ENCODE measurements at regions not wholly inside any gene's neighbourhood (a gene's known extent, or its start where the extent isn't known, plus 50 kb on each side); places are given as distances from the start of the nearest gene placed in this dataset.
A peak's percentile ranks its signal among the peaks of the same experiment; 100 is the strongest.

DNA sequence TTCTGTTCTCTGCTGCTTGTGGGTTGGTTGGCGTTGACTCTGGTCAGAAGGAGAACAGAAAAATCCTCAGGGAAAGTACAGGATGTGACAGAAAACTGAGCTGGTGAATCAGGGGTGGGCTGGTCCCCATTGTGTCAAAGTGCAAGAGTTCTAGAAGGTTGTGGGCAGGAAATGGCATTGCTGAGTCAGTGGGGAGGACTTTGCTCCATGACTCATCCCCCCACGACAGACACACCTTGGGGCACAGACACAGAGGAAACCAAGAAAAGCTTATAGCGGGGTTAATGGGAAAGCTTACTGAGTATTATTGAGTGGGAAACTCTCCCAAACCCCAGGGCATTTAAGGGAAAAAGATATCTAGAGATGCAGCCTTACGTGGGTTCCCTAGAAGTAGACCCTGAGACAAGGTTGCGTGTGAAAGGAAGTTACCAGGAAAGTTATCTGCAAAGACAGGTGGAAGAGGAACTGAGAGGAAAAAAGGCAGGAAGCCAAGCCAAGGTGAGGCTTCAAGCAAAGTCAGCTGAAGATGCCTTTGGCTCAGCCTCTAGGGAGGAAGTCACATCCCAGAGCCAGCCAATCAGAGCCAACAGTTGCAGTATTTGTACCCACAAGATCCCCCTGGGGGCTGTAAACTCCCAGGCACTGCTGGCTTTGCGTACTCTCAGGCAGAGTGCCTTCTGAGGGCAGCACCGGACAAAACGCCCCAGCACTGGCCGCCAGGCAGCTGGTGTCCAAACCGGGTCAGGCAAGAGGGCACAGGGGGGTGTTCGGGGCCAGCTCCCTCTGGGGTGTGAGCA, 86.4 kb downstream of the FOXL1 start:
- DNase-seq, result peak; percentile 46

DNA sequence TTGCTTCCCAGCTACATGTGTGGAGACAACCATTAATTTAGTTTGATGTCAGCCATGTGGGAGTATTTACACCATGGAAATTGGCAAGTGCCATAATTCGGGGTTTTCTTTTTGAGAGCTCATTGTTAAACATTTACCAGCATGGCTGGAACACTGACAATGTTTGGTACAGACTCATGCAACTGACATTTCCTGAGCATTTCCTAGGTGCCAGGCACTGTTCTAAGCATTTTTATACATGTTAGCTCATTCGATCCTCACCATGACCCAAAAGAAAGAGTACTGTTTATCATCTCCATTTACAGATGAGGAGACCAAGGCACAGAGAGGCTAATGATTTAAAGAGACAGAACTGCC, 86.9 kb downstream of the FOXL1 start:
- no peak for DNase-seq

DNA sequence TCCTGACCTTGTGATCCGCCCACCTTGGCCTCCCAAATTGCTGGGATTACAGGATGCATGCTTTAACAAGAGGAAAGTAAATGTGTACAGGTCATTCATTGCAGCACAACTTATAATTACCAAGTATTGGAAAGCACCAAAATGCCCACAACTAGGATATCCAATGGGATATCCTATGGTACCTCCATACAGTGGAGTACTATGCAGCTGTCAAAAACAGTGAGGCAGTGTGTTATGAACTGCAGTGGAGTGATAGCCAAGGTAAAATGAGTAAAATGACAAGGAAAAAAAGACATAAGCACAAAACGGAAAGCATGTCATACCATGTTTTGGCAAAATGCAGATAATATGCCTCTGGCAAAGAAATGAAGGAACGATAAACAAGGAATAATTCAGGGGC, 87.6 kb downstream of the FOXL1 start:
- DNase-seq, result no peak

DNA sequence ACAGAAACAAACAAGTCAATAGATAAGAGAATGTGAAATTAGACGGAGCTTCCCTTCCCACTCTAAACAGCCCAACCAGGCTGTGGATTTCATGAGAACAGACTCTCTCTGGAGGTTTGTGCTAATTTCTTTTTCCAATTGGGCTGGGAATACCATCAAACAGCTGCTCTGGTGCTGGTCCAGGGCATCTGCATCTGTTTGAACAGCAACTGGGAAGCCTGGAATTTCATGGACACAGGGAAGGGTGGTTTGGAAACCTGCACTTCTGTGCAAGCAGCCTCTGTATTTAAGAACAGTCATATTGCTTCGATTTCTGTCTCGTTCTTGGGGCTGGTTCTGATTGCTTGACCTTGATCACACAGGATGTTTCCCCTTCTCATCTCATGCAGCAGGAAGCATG, 88.7 kb downstream of the FOXL1 start:
- no peak for DNase-seq

DNA sequence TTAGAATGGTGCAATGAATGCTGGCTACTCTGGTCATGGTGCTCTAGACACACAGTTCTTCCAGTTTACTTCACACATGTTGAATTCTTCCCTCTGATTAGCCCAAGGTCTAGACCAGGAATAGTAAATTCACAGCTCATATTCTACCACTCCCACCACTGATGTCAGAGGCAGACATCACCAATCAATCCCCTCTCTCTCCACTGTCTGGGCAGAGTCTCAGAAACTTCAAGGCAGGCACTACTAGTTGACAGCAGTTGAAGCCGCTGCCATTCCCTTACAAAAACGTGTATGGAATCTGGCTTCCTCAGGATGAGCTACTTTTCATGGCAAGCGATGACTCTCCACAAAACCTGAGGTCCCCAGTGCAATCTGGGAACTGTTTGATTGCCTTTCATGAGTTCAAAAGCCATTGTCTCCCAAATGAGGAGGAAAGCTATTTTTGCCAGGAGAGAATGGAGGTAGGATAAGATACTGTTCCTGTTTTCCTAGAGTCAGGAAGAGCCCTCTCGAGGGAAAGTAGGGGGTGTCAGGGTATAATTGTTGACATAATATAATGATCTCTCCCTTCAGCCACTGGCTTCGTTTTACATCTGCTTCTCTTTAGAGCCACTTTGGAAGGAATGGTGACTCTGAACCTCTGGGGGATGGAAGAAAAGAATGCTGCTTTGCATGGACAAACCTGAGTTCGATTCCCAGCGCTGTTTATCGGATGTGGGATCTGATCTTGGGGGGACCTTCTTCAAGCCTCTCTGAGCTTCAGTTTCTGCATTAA, 90.0 kb downstream of the FOXL1 start:
- no peak for DNase-seq

DNA sequence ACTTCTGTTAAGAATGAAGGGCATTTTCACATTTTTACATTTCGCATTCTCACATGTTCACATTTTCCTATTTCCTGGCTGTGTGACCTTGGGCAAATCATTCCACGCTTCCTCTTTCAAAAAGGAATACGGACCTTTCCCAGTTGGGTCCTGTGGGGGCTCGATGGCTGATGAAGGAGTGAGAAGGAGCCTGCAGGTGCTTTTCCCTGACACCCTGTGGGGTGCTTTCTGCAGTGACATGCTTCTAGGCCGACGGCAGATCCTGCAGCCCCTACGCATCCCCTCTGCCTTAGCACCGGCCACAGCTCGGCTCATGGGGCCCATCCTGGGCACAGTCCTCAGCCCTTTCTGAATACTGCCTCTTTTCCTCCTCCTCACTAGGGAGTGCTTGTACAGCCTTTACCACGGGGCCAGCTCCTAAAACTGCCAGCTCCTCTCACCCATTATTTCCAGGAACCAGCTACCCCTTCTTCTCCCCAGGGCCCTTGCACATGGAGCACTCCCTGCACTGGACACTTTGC, 91.0 kb downstream of the FOXL1 start:
- no peak for DNase-seq

DNA sequence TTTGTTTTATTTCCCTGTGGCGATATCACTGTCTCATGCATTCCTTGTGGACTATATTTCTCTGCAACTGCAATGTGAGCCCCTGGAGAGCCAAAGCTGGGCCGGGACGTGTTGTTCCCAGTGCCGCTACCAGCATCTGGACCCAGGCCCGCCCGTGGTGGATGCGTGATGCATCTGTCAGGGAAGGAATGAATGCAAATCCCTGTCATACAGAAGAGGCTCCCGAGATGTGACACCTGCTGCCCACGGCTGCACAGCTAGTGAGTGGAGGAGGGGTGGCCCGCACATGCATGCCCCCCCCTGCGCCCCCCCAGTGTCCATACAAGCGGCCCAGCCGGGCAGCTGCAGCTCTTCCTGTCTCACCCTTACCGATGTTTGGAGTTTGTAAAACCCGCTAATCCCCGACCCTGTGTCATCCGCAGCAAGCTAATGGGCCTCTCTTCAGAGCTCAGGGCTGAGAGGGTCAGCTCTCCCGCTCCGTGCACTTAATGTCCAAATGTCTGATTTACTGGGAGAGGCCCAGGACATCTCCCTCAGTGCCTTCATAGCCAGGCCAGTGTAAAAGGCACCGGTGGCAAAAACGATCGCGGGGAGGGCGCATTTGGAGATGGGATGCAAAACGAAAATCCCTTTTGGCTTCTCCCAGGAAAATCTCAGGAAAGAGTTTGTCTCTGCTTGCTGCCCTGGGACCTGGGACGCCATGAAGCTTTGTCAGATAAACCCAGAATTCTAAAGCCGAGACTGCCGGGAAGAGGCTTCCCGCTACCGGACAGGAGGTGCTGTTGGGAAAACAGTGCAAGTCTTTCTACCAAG, 91.8 kb downstream of the FOXL1 start:
- no peak for DNase-seq

DNA sequence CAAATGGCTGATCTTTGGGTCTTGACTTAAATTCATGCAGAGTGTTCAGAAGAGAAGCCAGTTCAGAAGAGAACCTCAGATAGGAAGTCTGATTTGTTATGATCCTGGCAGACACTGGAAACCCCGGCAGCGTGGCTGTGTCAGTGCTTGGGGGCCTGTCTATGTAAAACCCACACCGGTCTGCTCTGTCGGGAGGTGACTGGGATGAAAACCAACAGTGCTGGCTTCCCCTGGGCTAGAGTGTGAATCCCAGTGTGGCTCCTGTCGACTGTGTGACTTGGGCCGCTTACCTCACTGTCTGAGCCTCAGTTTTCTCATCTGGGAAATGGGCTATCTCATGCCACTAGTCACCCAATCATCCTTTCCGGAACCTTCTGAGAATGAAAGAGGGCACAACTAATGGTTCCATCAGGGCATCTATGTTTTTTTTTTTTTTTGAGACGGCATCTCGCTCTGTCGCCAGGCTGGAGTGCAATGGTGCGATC, 92.4 kb downstream of the FOXL1 start:
- no peak for DNase-seq

- no peak for DNase-seq
Observed at GRCh38 chr16:86671486-86672178, 93.3 kb downstream of the FOXL1 start.

DNA sequence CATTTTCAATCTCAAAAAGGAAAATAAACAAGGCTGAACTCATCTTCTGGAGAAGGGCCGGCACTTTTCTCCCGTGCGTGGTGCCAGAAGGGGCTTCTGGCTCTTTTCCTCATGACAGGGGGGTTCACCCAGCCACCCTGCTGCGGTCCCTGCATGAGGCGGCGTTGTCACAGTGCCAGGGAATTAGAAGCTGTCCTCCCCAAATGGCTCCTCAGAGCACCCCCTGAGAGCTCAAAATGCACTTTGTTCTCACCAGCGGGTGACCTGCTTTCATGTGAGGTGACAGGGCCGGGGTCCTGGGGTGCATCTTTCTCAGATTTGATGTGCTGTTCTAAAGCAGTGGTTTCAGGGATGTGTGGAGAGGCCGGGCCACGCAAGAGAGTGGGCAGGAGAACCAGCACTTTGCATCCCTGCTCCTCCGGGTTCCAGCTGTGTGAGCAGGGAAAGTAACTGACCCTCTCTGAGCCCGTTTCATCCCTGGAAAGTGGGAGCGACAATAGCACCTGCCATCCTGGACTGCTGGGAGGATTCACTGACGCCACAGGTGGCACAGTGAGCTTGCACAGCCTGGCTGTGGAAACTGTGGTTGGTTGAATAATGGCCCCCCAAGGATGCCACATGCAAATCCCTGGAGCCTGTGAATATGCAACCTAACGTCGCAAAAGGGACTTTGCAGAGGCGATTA, 94.0 kb downstream of the FOXL1 start:
- no peak for DNase-seq

DNA sequence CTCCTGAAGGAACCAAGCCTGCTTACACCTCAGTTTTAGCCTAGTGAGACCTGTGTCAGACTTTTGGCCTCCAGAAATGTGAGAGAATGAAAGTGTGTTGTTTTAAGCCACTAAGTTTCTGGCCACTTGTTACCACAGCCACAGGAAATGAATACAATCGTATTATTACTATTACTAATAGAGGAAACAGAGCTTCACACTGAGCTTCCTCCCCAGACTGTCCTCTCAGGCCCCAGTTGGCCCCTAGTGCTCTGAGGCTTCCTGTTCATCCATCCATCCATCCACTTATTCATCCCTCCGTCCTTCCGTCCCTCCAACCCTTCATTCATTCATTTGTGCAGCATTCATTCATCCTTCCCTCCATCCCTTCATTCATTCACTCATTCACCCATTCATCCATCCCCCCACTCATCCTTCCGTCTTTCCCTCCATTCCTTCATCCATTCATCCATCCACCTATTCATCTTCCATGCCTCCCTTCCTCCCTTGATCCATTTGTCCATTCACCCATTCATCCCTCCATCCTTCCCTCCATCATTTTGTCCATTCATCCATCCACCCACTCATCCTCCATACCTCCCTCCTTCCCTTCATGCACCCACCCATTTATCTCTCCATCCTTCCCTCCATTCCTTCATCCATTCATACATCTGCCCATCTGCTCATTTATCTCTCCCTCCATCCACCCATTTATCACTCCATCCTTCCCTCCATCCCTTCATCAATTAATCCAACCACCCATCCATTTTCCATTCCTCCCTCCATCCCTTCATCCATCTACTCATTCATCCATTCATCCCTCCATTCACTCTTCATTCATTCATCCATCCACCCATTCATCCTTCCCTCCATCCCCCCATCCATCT, 95.0 kb downstream of the FOXL1 start:
- no peak for DNase-seq

DNA sequence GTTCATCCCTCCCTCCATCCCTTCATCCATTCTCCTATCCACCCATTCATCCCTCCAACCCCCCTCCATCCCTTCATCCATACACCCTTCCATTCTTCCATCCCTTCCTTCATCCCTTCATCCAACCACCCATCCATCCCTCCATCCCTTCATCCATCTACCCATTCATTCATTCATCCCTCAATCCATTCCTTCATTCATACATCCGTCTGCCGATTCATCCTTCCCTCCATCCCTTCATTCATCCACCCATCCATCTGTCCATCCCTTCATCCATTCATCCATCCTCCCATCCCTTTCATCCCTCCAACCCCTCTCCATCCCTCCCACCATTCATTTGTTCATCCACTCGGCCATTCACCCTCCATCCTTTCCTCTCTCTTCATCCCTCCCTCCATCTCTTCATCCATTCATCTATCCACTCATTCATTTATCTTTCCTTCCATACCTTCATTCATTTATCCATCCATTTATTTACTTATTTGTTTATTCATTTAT, 95.7 kb downstream of the FOXL1 start:
- DNase-seq, result no peak

DNA sequence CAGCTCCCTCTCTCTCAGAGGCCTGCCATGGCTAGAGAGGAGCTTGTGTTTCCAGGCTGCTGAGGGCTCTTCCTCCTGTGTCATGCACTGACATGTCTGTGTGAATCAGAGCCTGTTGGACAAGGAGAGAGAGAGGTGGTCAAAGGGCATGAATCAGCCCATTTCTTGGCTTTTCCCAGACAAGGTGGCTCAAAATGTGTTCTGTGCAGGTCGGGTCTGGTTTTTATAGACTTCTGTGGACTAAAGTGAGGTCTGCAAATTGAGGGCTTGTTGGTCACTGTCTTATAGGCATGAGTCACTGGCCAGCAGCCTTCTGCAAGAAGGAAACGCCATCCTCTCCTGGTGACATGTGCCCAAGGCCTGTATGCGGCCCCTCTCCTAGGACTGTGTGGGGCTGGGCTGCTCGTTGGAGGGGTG, 97.9 kb downstream of the FOXL1 start:
- DNase-seq, result no peak

DNA sequence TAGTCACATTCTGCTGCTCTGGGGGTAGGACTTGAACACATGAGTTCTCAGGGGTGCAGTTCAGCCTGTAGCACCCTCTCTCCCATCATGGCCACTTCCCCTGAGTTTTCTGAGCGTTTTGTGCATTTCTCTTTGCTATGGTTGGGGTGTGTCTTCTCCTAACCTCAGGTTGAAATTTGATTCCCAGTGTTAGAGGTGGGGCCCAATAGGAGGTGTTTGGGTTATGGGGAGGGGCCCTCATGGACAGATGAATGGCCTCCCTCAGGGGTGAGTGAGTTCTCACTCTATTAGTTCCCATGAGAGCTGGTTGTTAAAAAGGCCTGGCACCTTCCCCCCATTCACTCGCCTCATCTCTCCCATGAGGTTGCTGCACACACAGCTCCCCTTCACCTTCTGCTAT, 101.1 kb downstream of the FOXL1 start:
- no peak for DNase-seq

GRCh38 chr16:86680162-86680561, 101.8 kb downstream of the FOXL1 start:
- DNase-seq, result no peak

GRCh38 chr16:86680661-86681030, 102.3 kb downstream of the FOXL1 start:
- no peak for DNase-seq

DNA sequence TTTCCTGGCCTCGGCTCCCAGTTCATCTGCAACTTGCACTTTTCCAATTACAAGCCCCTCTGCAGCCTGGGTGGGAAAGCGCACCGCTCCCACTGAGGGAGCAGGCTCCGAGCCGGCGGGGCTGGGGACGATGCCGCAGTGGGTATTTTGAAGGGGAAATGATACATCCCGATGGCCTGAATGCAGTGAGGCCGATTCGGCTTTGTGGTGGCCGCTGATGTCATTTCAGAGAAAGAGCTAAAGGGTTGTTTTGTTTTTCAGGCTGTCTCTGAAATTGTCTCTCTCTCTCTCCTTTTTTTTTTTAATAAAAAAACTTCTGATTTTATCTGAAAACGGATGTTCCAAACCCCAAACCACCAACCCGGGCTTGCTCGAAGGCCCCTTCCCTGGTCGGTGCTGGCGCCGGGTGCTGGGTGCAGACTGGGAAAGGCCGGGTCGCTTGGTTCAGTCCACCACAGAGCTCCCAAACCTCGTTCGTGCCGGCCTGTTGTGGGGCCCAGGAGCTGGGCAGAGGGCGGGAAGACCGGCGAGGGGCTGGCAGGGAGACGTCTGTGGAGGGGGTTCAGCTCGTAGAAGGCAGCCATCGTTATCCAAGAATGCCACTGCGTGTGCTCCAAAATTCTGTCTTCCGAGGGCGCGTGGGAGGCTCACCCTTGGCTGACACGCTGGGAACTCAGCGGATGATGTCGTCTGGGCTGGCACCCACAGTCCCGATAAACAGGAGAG, 102.8 kb downstream of the FOXL1 start:
- no peak for DNase-seq

- no peak for DNase-seq
Observed at GRCh38 chr16:86681757-86682106, 103.4 kb downstream of the FOXL1 start.

DNA sequence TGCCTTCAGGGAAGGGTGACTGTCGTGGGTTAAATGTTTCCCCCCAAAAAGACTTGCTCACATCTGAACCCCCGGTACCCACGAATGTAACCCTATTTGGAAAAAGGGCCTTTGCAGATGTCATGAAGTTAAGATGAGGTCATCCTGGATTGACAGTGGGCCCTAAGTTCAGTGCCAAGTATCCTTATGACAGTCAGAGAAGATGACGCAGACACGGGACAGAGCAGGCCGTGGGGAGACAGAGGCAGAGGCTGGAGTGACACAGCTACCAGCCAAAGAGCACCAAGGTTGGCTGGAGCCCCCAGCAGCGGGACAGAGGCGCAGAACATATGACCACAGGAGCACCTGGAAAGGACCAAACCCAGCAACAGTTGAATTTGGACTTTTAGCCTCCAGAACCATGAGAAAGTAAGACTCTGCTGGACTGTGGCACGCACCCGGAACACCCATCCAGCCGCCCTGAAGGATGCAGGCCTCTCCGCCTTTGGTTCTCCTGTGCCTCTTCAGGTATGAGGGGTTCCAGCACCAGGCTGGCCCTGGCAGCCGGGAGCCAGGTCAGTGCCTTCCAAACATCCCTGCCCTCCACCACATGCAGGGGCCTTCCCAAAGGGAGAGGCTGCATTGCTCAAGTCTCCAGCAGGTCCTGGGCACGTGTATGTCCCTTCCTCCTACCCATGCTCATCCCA, 104.0 kb downstream of the FOXL1 start:
- DNase-seq, result no peak
